Activated gamma-delta T cell (primary cell): ENCODE measurements at regions not wholly inside any gene's neighbourhood (a gene's known extent, or its start where the extent isn't known, plus 50 kb on each side); places are given as distances from the start of the nearest gene placed in this dataset.

Source experiments
- DNase-seq: peaks from one replicate; lab custom pipeline; 2025; lab: John Stamatoyannopoulos, UW

DNA sequence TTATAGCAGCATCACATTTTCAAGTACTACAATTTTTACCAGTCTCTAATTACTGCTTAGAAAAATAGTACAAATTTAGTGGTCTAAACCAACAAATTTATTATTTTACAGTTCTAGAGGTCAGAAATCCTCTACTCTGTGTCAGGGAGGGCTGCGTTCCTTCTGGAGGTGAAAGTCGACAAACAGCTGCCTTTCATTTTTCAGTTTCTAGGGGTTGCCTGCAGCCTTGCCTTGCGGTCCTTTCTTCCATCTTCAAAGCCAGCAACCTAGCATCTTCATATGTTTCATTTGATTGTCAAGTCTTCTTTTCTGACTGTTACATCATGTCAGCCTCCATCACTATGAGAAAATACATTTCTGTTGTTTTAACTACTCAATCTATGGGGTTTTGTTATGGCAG is 1022.1 kb downstream of the CDH18 start:
- DNase-seq: no peak

DNA sequence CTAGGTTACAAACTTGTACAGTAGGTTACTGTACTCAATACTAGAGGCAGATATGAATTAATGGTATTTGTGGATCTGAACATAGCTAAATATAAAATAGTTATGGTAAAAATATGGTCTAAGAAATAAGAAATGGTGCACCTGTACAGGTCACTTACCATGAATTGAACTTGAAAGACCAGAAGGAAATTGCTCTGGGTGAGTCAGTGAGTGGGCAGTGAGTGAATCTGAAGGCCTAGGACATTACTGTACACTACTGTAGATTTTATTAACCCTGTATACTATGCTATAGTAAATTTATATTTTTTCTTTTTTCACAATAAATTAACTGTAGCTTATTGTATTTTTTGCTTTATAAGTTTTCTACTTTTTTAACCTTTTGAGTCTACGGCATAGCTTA is 1020.4 kb downstream of the CDH18 start:
- no peak for DNase-seq

DNA sequence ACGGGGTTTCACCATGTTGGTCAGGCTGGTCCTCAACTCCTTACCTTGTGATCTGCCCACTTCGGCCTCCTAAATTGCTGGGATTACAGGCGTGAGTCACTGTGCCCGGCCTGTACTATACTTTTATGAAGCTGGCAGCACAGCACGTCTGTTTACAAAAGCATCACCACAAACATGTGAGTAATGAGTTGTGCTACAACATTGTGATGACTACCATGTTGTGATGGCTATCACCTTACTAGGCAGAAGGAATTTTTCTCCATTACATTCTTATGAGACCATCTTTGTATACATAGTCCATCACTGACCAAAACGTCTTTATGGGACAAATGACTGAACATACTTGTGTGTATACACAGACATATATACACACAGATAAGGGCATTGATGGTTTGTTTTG is 1019.0 kb downstream of the CDH18 start:
- DNase-seq: no peak

DNA sequence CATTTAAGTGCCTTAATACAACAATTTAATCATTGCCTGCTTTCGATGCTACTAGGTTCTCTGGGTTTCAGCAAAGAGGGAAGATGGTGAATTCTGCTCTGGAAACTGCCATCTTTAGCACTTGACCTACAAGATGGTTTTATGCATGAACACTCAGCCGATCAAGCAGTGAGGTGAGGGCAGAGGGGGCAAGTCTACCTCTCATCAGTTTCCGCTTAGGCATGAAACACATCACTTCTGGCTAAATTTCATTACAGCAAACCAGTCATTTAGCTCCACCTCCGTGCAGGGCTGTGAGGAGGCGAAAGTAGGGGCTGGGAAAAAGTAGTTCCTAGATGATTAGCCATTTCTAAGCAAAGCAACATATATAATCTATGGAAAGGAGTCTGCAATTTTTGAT is 1018.0 kb downstream of the CDH18 start:
- DNase-seq: no peak

DNA sequence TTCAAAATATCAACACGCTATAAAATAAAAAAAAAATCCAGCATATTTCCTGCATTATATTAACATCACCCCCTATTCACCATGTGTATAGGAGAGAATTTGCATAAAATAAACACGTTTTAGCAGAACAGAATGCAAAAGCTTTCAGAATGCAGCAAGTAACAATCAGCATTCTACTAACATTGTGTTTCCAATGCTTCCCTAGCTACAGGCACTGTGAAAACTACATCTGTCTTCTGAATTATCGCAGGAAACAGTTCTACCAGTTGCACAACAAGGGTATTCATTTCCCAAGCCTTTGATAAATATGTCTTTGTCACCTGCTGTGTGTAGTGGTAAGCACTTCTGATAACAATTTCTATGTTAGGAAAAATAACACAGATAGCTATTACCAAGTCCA is 1015.8 kb downstream of the CDH18 start:
- no peak for DNase-seq

DNA sequence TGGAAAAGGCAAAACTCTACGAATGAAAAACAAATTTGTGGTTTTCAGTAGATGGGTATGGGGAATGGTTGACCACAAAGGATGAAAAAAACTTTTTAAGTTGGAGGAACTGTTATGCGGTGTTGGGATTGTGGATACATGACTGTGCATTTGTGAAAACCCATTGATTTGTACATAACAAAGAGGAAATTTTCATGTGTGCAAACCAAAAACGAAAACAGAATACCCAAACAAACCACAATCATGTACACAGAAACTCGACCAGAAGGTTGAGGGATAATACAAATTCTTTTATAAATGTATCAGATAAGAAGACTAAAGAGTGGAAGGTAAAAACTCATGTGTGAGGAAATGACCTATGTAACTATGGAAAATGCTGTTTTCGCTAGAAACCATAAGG is 1012.4 kb downstream of the CDH18 start:
- no peak for DNase-seq

DNA sequence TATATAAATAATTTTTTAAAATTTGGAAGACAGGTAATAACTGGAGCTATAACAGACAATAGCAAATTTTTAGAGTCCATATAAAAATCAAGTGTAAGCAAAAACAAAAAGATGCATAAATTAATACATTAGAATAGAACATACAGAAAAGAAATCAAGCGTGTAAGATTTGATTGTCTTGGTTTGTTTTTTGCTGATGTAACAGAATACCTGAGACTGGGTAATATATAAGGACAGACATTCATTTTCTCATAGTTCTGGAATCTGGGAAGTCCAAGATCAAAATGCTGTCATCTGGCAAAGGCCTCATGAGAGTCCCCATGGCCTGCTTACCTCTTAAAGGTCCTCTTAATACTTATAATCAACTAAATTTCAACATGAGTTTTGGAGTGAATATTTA is 1010.1 kb downstream of the CDH18 start:
- DNase-seq: no peak

DNA sequence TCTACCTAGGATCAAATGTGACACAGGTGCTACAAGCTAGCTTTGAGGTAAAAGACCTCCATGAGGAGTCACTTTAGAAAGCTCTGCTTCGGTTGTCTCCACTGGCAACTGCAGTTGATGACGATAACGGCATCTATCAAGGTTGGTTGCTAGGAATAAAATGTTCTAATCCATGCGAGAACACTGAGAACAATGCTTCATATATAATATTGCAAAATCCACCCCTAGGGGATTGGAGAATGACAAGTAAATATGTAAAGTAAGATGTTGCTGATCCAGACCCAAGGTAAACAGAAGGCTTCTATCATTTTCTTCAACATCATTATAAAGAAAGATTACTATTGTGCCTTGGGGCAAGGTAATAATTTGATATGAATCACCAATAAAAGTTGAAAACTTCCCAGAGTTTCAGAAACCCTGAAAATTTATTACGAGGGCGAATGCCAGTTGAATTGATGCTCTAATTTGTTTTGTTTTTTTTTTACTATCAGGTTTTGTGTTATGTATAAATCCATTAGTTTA is 1003.4 kb downstream of the CDH18 start:
- no peak for DNase-seq

DNA sequence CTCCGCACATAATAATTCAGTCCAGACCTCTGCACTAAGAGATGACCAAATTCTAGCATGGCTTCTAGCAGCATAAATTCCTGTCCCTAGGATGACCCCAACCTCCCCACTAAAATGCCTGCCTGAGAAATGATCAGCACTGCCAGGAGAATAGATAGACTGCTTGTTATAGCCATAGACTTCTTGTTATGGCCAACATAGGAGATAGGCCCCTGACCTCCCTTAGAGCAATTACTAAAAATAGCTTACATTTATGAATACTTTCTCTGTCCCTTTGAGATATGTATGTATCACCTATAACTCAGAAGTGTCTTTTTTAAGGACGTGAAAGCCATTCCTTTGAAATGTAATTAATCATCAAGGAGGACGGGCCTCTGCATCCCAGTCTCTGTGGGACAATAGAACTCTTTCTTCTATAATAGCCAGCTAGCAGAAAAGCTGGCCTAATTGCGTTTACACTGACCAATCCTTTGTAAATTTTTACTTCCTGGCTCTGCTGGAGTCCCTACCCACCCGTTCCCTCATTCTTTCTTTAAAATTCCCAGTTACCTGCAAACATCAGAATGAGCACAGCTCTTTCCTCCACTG is 1002.7 kb downstream of the CDH18 start:
- no peak for DNase-seq

DNA sequence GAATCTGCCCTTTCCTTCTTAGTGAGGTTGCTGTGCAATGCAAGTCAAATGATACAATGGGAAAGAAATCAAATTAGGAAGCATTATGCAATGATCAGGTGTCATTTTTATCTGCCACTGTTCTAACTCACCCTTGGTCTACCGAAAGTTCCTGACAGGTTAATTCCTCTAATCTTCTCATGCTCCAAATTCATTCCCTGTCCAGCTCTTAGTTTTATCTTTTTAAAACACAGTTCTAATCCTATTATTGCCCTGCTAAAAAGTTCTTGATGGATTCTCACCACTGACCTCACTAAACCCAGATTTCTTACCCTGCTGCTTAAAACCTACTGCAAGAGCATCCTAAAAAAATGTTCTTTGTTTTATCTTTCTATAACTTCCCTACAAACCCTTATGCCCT is 1000.9 kb downstream of the CDH18 start:
- DNase-seq: no peak

DNA sequence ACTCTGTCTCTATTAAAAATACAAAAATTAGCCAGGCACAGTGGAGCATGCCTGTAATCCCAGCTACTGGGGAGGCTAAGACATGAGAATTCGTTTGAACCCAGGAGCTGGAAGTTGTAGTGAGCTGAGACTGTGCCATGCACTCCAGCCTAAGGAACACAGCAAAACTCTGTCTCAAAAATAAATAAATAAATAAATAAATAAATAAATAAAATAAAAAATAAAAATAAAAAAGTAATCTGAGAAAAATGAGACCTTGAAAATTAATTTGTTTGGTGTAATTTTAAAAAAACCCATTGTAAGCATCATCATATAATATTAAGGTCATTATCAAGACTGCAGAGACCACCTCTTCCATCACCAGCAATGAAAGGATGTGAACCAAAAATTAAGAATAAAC is 997.1 kb downstream of the CDH18 start:
- no peak for DNase-seq

DNA sequence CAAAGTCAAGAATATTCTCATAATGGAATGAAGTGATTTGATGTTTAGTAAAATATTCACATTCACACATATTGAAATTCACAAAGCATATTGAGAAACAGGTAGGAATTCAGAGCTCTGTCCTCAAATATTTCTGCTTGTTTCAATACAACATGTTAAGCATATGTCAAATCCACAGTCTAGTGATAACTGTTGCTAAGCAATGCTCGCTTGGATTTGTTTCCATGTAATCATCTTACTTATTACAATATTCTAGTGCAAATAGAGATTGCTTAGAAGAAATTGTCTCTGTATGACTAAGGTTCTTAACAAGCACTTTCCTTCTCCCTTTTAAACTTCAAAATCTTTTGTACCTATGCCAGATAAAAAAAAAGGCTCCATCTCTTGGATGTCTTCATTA is 995.7 kb downstream of the CDH18 start:
- no peak for DNase-seq

DNA sequence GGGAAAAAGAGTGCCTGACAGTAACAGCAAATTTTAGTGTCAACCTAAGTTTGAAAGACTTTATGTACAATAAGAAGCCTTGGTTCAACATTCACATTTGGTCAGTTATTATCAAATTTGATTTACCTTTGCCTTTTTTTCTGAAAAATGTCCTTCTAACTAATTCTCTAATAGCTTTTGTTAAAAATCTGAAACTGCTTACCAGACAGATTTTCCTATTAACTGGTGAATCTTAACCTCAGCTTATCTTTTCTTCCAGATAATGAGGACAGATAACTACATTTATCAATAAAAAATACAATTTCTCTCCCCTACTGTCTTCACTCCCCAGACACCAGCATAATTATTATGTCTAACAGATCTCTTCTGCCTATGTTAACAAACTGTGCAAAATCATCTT is 988.5 kb downstream of the CDH18 start:
- no peak for DNase-seq

DNA sequence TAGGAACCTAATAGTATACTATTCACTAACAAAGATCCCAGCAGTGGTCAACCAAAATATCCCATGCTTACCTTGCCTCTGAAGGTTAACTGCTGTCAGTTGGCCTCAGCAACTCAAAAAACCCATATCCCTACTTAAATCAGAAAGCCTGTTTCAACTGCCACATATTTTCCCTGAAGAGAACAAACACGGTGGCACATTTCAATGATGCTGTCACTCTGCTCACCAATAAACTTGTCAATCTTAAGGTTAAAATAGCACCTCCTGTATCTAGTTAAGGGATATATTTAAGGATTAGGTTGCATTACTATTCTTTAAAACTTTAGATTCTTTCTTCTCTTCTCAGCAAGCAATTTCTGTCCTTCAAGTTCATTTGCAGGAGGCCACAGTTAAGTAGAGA is 986.9 kb downstream of the CDH18 start:
- DNase-seq: no peak

DNA sequence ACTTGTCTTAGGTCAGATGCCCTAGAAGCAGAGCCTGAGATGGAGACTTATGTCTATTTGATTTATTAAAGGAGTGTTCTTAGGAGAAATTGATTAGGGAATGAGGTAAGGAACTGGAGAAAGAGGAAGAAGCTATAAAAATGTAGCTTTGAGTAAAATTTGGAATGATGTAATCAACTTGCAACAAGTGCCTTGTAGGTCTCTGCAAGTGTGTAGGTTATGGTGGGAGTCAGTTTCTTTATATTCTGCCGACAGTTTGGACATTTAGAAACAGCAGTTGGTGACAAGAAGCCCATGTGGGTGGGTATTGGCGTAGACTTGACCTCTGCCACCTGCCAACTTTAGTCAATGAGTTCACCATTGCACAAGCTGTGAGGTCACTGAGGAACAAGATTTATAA is 986.5 kb downstream of the CDH18 start:
- no peak for DNase-seq

DNA sequence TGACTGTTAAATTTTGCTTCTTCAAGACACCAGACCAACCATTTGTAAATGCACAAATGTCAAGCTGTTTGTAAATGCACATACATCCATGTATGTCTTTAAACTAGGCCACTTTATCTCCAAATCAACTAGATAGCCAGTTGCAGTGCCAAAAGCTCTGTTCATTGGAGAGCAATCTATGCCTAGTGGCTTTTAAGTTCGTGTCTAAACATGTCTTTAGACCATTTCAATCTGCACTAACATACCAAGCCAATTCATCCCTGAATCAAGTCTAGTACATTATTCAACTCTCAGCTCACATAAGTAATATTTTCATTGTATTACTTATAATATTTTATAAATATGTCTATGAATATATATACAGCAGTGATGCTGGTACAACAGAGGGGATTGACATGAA is 985.9 kb downstream of the CDH18 start:
- DNase-seq: no peak

DNA sequence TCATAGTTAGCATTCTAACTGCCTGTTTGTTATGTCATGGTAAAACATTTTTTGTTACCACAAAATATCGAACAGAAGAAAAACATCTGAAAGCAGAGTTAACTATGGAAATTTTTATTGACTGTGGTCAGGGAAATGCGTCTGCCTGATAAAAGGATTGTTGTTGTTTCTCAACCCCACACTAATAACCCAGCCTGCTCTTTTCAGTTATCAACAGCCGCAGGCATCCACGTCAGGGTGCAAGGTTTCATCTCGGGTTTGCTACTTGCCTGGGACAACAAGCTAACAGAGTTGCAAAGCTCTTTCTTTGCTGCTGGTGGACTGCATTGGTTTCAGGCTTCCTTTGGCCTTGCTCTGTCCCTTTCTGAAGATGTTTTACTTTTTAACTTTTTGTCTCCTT is 969.2 kb downstream of the CDH18 start:
- no peak for DNase-seq

DNA sequence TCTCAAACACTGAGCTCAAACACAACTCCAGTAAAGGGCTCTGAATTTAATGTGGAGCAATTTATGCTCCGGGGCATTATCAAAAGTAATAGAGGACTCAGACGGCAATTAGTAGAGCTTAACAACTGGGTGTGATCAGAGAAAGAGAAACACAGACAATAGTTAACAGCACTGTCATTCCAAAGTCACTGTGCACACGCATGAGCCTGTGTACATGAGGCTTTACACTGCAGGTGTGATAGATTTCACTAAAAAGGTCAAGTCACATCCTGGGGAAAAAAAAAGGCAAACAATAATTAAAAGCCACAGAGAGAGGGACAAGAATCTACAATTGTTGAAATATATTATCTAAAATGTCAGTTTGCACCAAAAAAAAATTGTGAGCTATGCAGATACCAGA is 956.5 kb downstream of the CDH18 start:
- no peak for DNase-seq

DNA sequence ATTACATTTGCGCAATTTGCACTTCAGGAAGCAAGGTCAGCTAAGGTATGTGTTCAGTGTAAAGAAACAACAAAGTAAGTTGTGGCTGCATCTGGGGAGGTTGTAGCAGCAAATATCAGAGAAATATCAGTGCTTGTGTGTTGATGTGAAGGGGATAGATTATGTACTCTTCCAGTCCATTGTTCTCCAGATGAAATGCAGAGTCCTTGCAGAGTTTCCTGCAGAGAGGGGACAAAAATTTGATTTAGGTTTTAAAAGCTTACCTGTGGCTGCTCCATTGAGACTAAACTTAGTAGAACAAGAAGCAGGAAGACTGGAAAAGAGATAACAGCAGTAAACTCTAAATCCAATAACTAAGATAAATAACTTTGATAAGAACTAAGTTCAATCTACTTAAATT is 952.2 kb downstream of the CDH18 start:
- DNase-seq: no peak

DNA sequence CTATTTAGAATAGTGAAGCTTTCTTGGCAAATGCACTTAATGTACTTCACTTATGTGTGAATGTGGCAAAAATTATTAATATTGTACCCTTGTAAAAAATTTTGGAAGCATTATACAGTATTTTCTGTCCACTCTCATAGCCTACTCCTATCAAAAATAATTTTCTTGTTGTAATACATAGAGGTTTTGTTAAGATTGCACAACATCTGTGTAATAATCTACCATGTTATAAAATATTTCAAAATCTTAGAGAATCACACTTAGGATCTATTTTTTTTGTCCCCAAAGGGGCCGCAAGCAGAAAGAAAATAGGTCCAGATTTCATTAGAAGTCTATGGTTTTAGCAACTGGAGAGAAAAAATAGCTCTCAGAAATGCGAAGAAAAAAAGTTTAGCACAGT is 945.9 kb downstream of the CDH18 start:
- no peak for DNase-seq

DNA sequence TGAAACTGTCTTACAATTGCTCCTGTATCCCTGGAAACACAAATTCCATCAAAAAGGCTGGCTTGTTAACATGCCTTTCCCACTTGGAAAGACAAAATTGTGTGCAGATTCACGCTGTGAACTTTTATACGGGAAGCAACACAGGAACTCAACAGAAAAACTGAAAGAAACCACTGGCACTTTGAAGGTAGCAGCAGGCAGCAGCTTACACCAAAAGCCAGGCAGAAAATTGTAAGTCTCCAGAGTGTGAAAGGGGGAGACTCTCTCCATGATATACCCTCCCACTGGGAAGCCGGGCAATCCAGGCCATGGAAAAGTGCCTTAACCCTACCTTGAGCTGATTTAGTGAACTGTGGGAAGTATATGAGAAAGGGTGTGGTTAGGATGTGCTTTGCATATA is 943.7 kb downstream of the CDH18 start:
- no peak for DNase-seq

DNA sequence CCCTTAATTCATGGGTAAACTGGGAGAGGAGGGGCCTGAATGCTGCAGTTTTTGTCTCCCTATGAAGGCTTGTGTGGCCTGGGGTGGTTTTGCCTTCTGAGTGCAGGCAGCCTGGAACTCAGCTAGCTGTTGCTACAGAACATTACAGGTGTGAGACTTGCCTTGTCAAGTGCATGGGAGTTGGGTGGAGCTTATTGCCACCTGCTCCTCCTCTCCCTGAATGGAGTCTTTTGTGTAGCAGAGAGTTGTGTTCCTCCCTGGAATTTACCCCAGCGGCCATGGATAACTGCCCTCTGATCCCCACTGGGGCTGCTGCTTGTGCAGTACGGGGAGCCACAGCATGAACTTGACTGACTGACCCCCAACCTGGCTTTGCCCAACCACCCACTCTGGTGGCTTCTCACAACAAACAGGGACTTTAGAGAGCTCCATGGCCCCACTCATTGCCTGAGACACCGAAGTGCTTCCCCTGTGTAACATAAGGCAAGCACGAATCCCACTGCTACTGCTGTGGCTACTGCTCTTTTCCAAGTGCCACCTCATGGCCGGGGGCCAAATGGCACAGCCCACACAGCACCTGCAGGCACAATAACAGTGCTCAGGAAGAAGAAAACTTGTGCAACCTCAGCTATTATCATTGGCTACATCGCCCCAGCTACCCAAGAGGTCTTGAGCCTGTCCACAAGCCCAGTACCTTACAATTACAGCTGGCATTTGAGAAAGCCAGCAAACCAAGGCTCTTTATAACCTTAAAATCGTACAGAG is 942.9 kb downstream of the CDH18 start:
- no peak for DNase-seq

DNA sequence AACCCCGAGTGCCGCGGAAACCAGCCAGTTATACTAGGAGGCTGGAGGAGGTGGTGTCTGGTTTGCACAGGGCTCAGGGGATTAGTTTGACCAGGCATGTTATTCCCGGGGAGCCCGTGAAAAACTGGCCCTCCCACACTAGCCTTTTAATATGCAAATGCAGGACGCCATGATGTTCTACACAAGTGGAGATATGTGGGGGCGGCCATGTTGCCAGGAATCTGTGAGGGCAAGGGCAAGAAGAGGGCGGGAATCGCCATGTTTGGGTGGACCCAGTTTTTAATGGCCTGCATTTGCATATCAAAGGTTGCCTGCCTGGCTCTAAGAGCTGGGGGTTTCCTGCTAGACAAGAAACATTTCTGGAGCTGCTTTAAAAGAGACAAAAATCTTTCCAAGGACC is 940.7 kb downstream of the CDH18 start:
- no peak for DNase-seq

DNA sequence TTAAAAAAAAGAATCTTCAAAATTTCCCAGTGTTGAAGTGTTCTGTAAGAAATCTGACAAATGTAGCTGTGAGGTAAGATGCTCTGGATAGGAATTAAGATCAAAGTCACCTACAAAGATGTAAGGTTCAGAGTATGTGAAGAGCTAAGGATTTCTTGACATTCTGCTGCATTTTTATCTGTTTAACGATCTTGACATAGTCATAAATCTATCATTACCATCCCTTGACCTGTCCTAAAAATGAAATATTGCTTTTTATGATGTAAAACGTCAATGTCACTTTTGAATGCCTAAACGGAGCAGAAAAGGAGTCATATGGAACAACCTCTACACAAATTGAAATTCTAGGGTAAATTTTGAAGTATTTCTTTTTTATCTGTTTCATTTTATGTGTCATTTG is 939.3 kb downstream of the CDH18 start:
- DNase-seq: no peak
